Globus pallidus (tissue), 1 donor: ENCODE measurements at regions not wholly inside any gene's neighbourhood (a gene's known extent, or its start where the extent isn't known, plus 50 kb on each side); places are given as distances from the start of the nearest gene placed in this dataset.

ENCODE experiments used
- DNase-seq: peaks from one replicate; pipeline ENCODE4 v3.0.0-alpha.2; 2015; ENCODE audit warnings: low spot score

- no peak for DNase-seq
Observed at GRCh38 chr12:44961887-44962286, 85.8 kb upstream of the NELL2 start.

- no peak for DNase-seq
Observed at GRCh38 chr12:44960856-44961255, 84.7 kb upstream of the NELL2 start.

- no peak for DNase-seq
Observed at GRCh38 chr12:44960423-44960822, 84.3 kb upstream of the NELL2 start.

- no peak for DNase-seq
Observed at GRCh38 chr12:44947163-44947562, 71.0 kb upstream of the NELL2 start.

- DNase-seq = no peak
Observed at GRCh38 chr12:44942714-44943113, 66.6 kb upstream of the NELL2 start.

- peak; percentile 21 for DNase-seq
Observed at GRCh38 chr12:44930972-44931600, 55.0 kb upstream of the NELL2 start.

GRCh38 chr12:44929236-44929885 lies 53.2 kb upstream of the NELL2 start:
- no peak for DNase-seq
